ENCODE measurements at regions not wholly inside any gene's neighbourhood (a gene's known extent, or its start where the extent isn't known, plus 50 kb on each side); places are given as distances from the start of the nearest gene placed in this dataset.

- FAIRE-seq, result no peak
- TF ChIP-seq POLR2A (IDR thresholded peaks at IDR 0.05; ENCODE audit: low read depth, low read length) (no peak), SPI1 (IDR thresholded peaks at IDR 0.05; ENCODE audit: low read depth, low read length) (no peak), POLR2AphosphoS5 (IDR thresholded peaks at IDR 0.05; ENCODE audit: low read depth, low read length) (no peak), POU2F2 (IDR thresholded peaks at IDR 0.05; ENCODE audit: low read depth, low read length) (no peak), TAF1 (IDR thresholded peaks at IDR 0.05; ENCODE audit: low read depth, low read length) (no peak), PAX5 (IDR thresholded peaks at IDR 0.05; ENCODE audit: insufficient read depth, low read length, severe bottlenecking) (no peak)
- DNase-seq (ENCODE audit: insufficient read length, low spot score), result no peak
These were observed 500.8 kb downstream of the SLITRK6 start for GRCh38 chr13:85298387-85298924.

- TF ChIP-seq POLR2AphosphoS5 (IDR thresholded peaks at IDR 0.05; ENCODE audit: low read depth, low read length) (no peak), POU2F2 (IDR thresholded peaks at IDR 0.05; ENCODE audit: low read depth, low read length) (no peak), POLR2A (IDR thresholded peaks at IDR 0.05; ENCODE audit: low read depth, low read length) (no peak), TAF1 (IDR thresholded peaks at IDR 0.05; ENCODE audit: low read depth, low read length) (no peak), SPI1 (IDR thresholded peaks at IDR 0.05; ENCODE audit: low read depth, low read length) (no peak), PAX5 (IDR thresholded peaks at IDR 0.05; ENCODE audit: insufficient read depth, low read length, severe bottlenecking) (no peak)
- DNase-seq (ENCODE audit: insufficient read length, low spot score), result no peak
- FAIRE-seq, result no peak
These were observed 510.5 kb downstream of the SLITRK6 start for GRCh38 chr13:85288698-85289097.

- no peak for TF ChIP-seq TAF1 (IDR thresholded peaks at IDR 0.05; ENCODE audit: low read depth, low read length)
- no peak for TF ChIP-seq POLR2AphosphoS5 (IDR thresholded peaks at IDR 0.05; ENCODE audit: low read depth, low read length)
- no peak for TF ChIP-seq PAX5 (IDR thresholded peaks at IDR 0.05; ENCODE audit: insufficient read depth, low read length, severe bottlenecking)
- no peak for TF ChIP-seq POU2F2 (IDR thresholded peaks at IDR 0.05; ENCODE audit: low read depth, low read length)
- TF ChIP-seq SPI1 (IDR thresholded peaks at IDR 0.05; ENCODE audit: low read depth, low read length), result peak; percentile 65
- FAIRE-seq (no peak), DNase-seq (ENCODE audit: insufficient read length, low spot score) (no peak)
These were observed 511.7 kb downstream of the SLITRK6 start for GRCh38 chr13:85287528-85287927.

- DNase-seq (ENCODE audit: insufficient read length, low spot score) (no peak), FAIRE-seq (no peak)
- no peak for TF ChIP-seq PAX5 (IDR thresholded peaks at IDR 0.05; ENCODE audit: insufficient read depth, low read length, severe bottlenecking)
- TF ChIP-seq POLR2AphosphoS5 (IDR thresholded peaks at IDR 0.05; ENCODE audit: low read depth, low read length), result no peak
- no peak for TF ChIP-seq SPI1 (IDR thresholded peaks at IDR 0.05; ENCODE audit: low read depth, low read length)
- no peak for TF ChIP-seq POLR2A (IDR thresholded peaks at IDR 0.05; ENCODE audit: low read depth, low read length)
- no peak for TF ChIP-seq TAF1 (IDR thresholded peaks at IDR 0.05; ENCODE audit: low read depth, low read length)
- no peak for TF ChIP-seq POU2F2 (IDR thresholded peaks at IDR 0.05; ENCODE audit: low read depth, low read length)
These were observed 513.1 kb downstream of the SLITRK6 start for GRCh38 chr13:85286081-85286480.

GRCh38 chr13:85284349-85284748 lies 514.9 kb downstream of the SLITRK6 start:
- DNase-seq (ENCODE audit: insufficient read length, low spot score), result no peak
- TF ChIP-seq TAF1 (IDR thresholded peaks at IDR 0.05; ENCODE audit: low read depth, low read length) (no peak), SPI1 (IDR thresholded peaks at IDR 0.05; ENCODE audit: low read depth, low read length) (no peak), POLR2AphosphoS5 (IDR thresholded peaks at IDR 0.05; ENCODE audit: low read depth, low read length) (no peak), POLR2A (IDR thresholded peaks at IDR 0.05; ENCODE audit: low read depth, low read length) (no peak), PAX5 (IDR thresholded peaks at IDR 0.05; ENCODE audit: insufficient read depth, low read length, severe bottlenecking) (no peak), POU2F2 (IDR thresholded peaks at IDR 0.05; ENCODE audit: low read depth, low read length) (no peak)
- no peak for FAIRE-seq

GRCh38 chr13:85283408-85283807 lies 515.8 kb downstream of the SLITRK6 start:
- no peak for DNase-seq (ENCODE audit: insufficient read length, low spot score)
- FAIRE-seq, result no peak
- TF ChIP-seq POLR2A (IDR thresholded peaks at IDR 0.05; ENCODE audit: low read depth, low read length), result no peak
- no peak for TF ChIP-seq SPI1 (IDR thresholded peaks at IDR 0.05; ENCODE audit: low read depth, low read length)
- TF ChIP-seq TAF1 (IDR thresholded peaks at IDR 0.05; ENCODE audit: low read depth, low read length), result no peak
- TF ChIP-seq POU2F2 (IDR thresholded peaks at IDR 0.05; ENCODE audit: low read depth, low read length), result no peak
- TF ChIP-seq PAX5 (IDR thresholded peaks at IDR 0.05; ENCODE audit: insufficient read depth, low read length, severe bottlenecking), result no peak
- TF ChIP-seq POLR2AphosphoS5 (IDR thresholded peaks at IDR 0.05; ENCODE audit: low read depth, low read length), result no peak

- DNase-seq (ENCODE audit: insufficient read length, low spot score) (no peak), FAIRE-seq (no peak)
- TF ChIP-seq SPI1 (IDR thresholded peaks at IDR 0.05; ENCODE audit: low read depth, low read length) (no peak), POLR2AphosphoS5 (IDR thresholded peaks at IDR 0.05; ENCODE audit: low read depth, low read length) (no peak), TAF1 (IDR thresholded peaks at IDR 0.05; ENCODE audit: low read depth, low read length) (no peak), PAX5 (IDR thresholded peaks at IDR 0.05; ENCODE audit: insufficient read depth, low read length, severe bottlenecking) (no peak)
These were observed 516.3 kb downstream of the SLITRK6 start for GRCh38 chr13:85282876-85283275.

GRCh38 chr13:85278851-85279250 lies 520.4 kb downstream of the SLITRK6 start:
- TF ChIP-seq POU2F2 (IDR thresholded peaks at IDR 0.05; ENCODE audit: low read depth, low read length) (no peak), POLR2A (IDR thresholded peaks at IDR 0.05; ENCODE audit: low read depth, low read length) (no peak), SPI1 (IDR thresholded peaks at IDR 0.05; ENCODE audit: low read depth, low read length) (no peak)
- FAIRE-seq (no peak), DNase-seq (ENCODE audit: insufficient read length, low spot score) (no peak)

- TF ChIP-seq POLR2AphosphoS5 (IDR thresholded peaks at IDR 0.05; ENCODE audit: low read depth, low read length) (no peak), POLR2A (IDR thresholded peaks at IDR 0.05; ENCODE audit: low read depth, low read length) (no peak), TAF1 (IDR thresholded peaks at IDR 0.05; ENCODE audit: low read depth, low read length) (no peak), SPI1 (IDR thresholded peaks at IDR 0.05; ENCODE audit: low read depth, low read length) (no peak), POU2F2 (IDR thresholded peaks at IDR 0.05; ENCODE audit: low read depth, low read length) (no peak), PAX5 (IDR thresholded peaks at IDR 0.05; ENCODE audit: insufficient read depth, low read length, severe bottlenecking) (no peak)
- FAIRE-seq (no peak), DNase-seq (ENCODE audit: insufficient read length, low spot score) (no peak)
These were observed 521.5 kb downstream of the SLITRK6 start for GRCh38 chr13:85277748-85278147.

GRCh38 chr13:85266771-85267170 lies 532.4 kb downstream of the SLITRK6 start:
- no peak for DNase-seq (ENCODE audit: insufficient read length, low spot score)
- no peak for TF ChIP-seq TAF1 (IDR thresholded peaks at IDR 0.05; ENCODE audit: low read depth, low read length)
- no peak for TF ChIP-seq POLR2A (IDR thresholded peaks at IDR 0.05; ENCODE audit: low read depth, low read length)
- TF ChIP-seq SPI1 (IDR thresholded peaks at IDR 0.05; ENCODE audit: low read depth, low read length), result no peak
- TF ChIP-seq POLR2AphosphoS5 (IDR thresholded peaks at IDR 0.05; ENCODE audit: low read depth, low read length), result no peak
- TF ChIP-seq PAX5 (IDR thresholded peaks at IDR 0.05; ENCODE audit: insufficient read depth, low read length, severe bottlenecking), result no peak
- no peak for TF ChIP-seq POU2F2 (IDR thresholded peaks at IDR 0.05; ENCODE audit: low read depth, low read length)
- no peak for FAIRE-seq

Data from GM12891 (cell line).